Suprapubic skin (tissue), 4 donors: ENCODE measurements at regions not wholly inside any gene's neighbourhood (a gene's known extent, or its start where the extent isn't known, plus 50 kb on each side); places are given as distances from the start of the nearest gene placed in this dataset.

Source experiments
- CTCF ChIP-seq, 2 donors: fragments of 200-600 bp in 1 of 2; fragments of 450-650 bp in 1 of 2; sonication (generic) in 1 of 2; IDR thresholded peaks; one replicate each; pipeline ENCODE4 v1.5.1; 2016 to 2019; ENCODE audit warnings: antibody characterized with exemption in 2 of 2, mild to moderate bottlenecking in 1 of 2, moderate library complexity in 1 of 2
- POLR2A ChIP-seq, 2 donors: fragments of 450-650 bp; IDR thresholded peaks; one replicate each; pipeline ENCODE4 v1.6.1; 2017; ENCODE audit warnings: antibody characterized with exemption in 2 of 2, mild to moderate bottlenecking in 2 of 2, moderate library complexity in 2 of 2
- POLR2AphosphoS5 ChIP-seq, 3 donors: sonication (generic); formaldehyde crosslinking; IDR thresholded peaks; one replicate each; pipeline ENCODE4 v1.6.1; 2017; ENCODE audit warnings: antibody characterized with exemption in 3 of 3

GRCh38 chr14:36426836-36427235 lies 93.2 kb downstream of the NKX2-1 start:
- TF ChIP-seq CTCF (IDR thresholded peaks at IDR 0.05) (no peak), POLR2AphosphoS5 (IDR thresholded peaks at IDR 0.05) (no peak), POLR2A (IDR thresholded peaks at IDR 0.05) (no peak)
